ENCODE measurements at regions not wholly inside any gene's neighbourhood (a gene's known extent, or its start where the extent isn't known, plus 50 kb on each side); places are given as distances from the start of the nearest gene placed in this dataset.

GRCh38 chr20:4504814-4505213 lies 181.4 kb upstream of the PRNP start:
- FAIRE-seq (no peak), DNase-seq (ENCODE audit: insufficient read length, low spot score) (no peak)
- TF ChIP-seq POLR2A (IDR thresholded peaks at IDR 0.05; ENCODE audit: low read depth, low read length), result no peak

GRCh38 chr20:4502756-4503155 lies 183.5 kb upstream of the PRNP start:
- FAIRE-seq (no peak), DNase-seq (ENCODE audit: insufficient read length, low spot score) (no peak)
- no peak for TF ChIP-seq POLR2A (IDR thresholded peaks at IDR 0.05; ENCODE audit: low read depth, low read length)

- TF ChIP-seq POLR2A (IDR thresholded peaks at IDR 0.05; ENCODE audit: low read depth, low read length), result no peak
- DNase-seq (ENCODE audit: insufficient read length, low spot score) (no peak), FAIRE-seq (no peak)
Observed at GRCh38 chr20:4493386-4493785, 192.9 kb upstream of the PRNP start.

GRCh38 chr20:4491643-4492042 lies 194.6 kb upstream of the PRNP start:
- no peak for TF ChIP-seq POLR2A (IDR thresholded peaks at IDR 0.05; ENCODE audit: low read depth, low read length)
- no peak for DNase-seq (ENCODE audit: insufficient read length, low spot score)
- FAIRE-seq, result no peak

- DNase-seq (ENCODE audit: insufficient read length, low spot score) (no peak), FAIRE-seq (no peak)
- no peak for TF ChIP-seq POLR2A (IDR thresholded peaks at IDR 0.05; ENCODE audit: low read depth, low read length)
Observed at GRCh38 chr20:4490606-4491280, 195.5 kb upstream of the PRNP start.

GRCh38 chr20:4490045-4490444 lies 196.2 kb upstream of the PRNP start:
- FAIRE-seq, result no peak
- DNase-seq (ENCODE audit: insufficient read length, low spot score), result no peak
- TF ChIP-seq POLR2A (IDR thresholded peaks at IDR 0.05; ENCODE audit: low read depth, low read length), result no peak

GRCh38 chr20:4488407-4489339 lies 197.6 kb upstream of the PRNP start:
- DNase-seq (ENCODE audit: insufficient read length, low spot score) (peak; percentile 22), FAIRE-seq (no peak)
- TF ChIP-seq POLR2A (IDR thresholded peaks at IDR 0.05; ENCODE audit: low read depth, low read length), result no peak

GRCh38 chr20:4484379-4484997 lies 201.8 kb upstream of the PRNP start:
- TF ChIP-seq POLR2A (IDR thresholded peaks at IDR 0.05; ENCODE audit: low read depth, low read length), result no peak
- no peak for DNase-seq (ENCODE audit: insufficient read length, low spot score)
- FAIRE-seq, result no peak

GRCh38 chr20:4483961-4484360 lies 202.3 kb upstream of the PRNP start:
- DNase-seq (ENCODE audit: insufficient read length, low spot score) (no peak), FAIRE-seq (no peak)
- no peak for TF ChIP-seq POLR2A (IDR thresholded peaks at IDR 0.05; ENCODE audit: low read depth, low read length)

GRCh38 chr20:4483486-4483885 lies 202.8 kb upstream of the PRNP start:
- DNase-seq (ENCODE audit: insufficient read length, low spot score), result no peak
- no peak for TF ChIP-seq POLR2A (IDR thresholded peaks at IDR 0.05; ENCODE audit: low read depth, low read length)
- FAIRE-seq, result no peak

GRCh38 chr20:4480104-4480503 lies 206.2 kb upstream of the PRNP start:
- no peak for TF ChIP-seq POLR2A (IDR thresholded peaks at IDR 0.05; ENCODE audit: low read depth, low read length)
- no peak for DNase-seq (ENCODE audit: insufficient read length, low spot score)
- no peak for FAIRE-seq

GRCh38 chr20:4476903-4477500 lies 209.3 kb upstream of the PRNP start:
- DNase-seq (ENCODE audit: insufficient read length, low spot score) (no peak), FAIRE-seq (no peak)
- no peak for TF ChIP-seq POLR2A (IDR thresholded peaks at IDR 0.05; ENCODE audit: low read depth, low read length)

GRCh38 chr20:4472906-4473305 lies 213.3 kb upstream of the PRNP start:
- no peak for TF ChIP-seq POLR2A (IDR thresholded peaks at IDR 0.05; ENCODE audit: low read depth, low read length)
- DNase-seq (ENCODE audit: insufficient read length, low spot score) (no peak), FAIRE-seq (no peak)

- no peak for TF ChIP-seq POLR2A (IDR thresholded peaks at IDR 0.05; ENCODE audit: low read depth, low read length)
- no peak for DNase-seq (ENCODE audit: insufficient read length, low spot score)
Observed at GRCh38 chr20:4471221-4471620, 215.0 kb upstream of the PRNP start.

More at GRCh38 chr20:4471221-4471620, 215.0 kb upstream of the PRNP start:
- no peak for FAIRE-seq
